ENCODE measurements at regions not wholly inside any gene's neighbourhood (a gene's known extent, or its start where the extent isn't known, plus 50 kb on each side); places are given as distances from the start of the nearest gene placed in this dataset.
A peak's percentile ranks its signal among the peaks of the same experiment; 100 is the strongest.

DNA sequence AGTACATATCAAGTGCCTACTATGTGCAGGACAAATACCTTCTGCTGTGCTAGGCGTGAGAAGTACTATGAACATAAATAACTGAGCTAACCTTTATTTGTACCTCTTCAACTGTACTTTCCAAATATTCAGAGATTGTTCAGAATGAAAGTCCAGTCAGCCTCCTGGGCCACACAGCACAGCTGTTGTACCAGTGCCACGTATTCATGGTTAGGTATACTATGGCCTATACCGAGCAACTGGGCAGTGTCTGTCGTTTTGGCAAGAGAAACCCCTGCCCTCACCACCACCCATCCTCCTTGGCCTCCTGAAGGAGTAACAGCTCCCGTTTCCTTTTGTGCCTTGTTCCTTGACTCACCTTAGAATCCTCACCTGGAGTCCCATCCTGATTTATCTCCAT is 53.0 kb downstream of the RASSF10 start:
- no peak overlapping the region for H3K4me3 ChIP-seq (ENCODE audit: low read depth, low read length)
- TF ChIP-seq CTCF (IDR thresholded peaks at IDR 0.05; ENCODE audit: insufficient read depth, low read depth, low read length, missing control alignments), result no peak
- peak; percentile 57 for DNase-seq (ENCODE audit: low read depth)

DNA sequence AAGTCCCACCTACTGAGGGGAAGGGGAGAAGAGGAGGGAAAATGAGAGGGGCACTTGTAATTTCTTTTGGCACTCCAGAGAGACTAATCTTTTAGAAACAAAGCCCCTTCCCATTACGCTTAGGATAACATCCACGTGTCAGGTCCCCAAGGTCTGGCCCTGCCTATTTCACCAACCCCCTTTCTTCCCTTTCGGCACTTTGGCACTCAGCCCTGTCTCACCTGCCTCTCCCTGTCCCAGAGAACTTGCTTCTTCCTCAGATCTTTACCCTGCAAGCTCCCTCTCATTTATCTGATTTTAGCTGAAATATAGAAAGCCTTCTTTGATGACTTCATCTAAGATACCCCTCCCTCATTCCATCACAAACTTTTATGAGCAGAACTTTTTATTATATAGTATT is 55.5 kb downstream of the RASSF10 start:
- TF ChIP-seq CTCF (IDR thresholded peaks at IDR 0.05; ENCODE audit: insufficient read depth, low read depth, low read length, missing control alignments), result no peak
- no peak overlapping the region for H3K4me3 ChIP-seq (ENCODE audit: low read depth, low read length)
- DNase-seq (ENCODE audit: low read depth), result no peak

- no peak overlapping the region for H3K4me3 ChIP-seq (ENCODE audit: low read depth, low read length)
Observed at GRCh38 chr11:13065200-13065787, 56.2 kb downstream of the RASSF10 start.

DNA sequence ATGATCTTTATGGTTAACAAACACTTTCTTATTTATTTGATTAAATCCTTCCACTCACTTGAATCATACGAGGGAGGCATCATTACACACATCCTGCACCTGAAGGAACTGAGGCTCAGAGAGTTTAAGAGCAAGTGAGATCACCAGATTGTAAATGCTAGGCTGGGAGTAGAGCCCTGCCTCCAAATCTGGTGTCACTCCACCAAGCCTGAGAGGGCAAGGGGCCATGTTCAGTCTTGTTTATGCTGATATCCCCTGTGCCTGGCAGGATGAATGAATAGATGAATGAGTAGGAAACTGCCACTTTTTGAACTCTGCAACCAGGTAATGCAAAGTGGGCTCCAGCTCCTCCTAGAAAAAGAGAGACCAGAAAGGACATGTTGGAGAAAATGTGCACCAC is 59.1 kb downstream of the RASSF10 start:
- TF ChIP-seq CTCF (IDR thresholded peaks at IDR 0.05; ENCODE audit: insufficient read depth, low read depth, low read length, missing control alignments), result no peak
- H3K4me3 ChIP-seq (ENCODE audit: low read depth, low read length), result no peak overlapping the region
- DNase-seq (ENCODE audit: low read depth), result no peak

More at GRCh38 chr11:13065200-13065787, 56.2 kb downstream of the RASSF10 start:
- DNase-seq (ENCODE audit: low read depth), result no peak
- TF ChIP-seq CTCF (IDR thresholded peaks at IDR 0.05; ENCODE audit: insufficient read depth, low read depth, low read length, missing control alignments), result no peak

- TF ChIP-seq CTCF (IDR thresholded peaks at IDR 0.05; ENCODE audit: insufficient read depth, low read depth, low read length, missing control alignments), result no peak
- peak; percentile 78 for DNase-seq (ENCODE audit: low read depth)
- H3K4me3 ChIP-seq (ENCODE audit: low read depth, low read length), result no peak overlapping the region
Observed at GRCh38 chr11:13073119-13073981, 64.2 kb downstream of the RASSF10 start.

GRCh38 chr11:13074714-13075464 is 65.8 kb downstream of the RASSF10 start:
- DNase-seq (ENCODE audit: low read depth), result no peak
- no peak for TF ChIP-seq CTCF (IDR thresholded peaks at IDR 0.05; ENCODE audit: insufficient read depth, low read depth, low read length, missing control alignments)
- H3K4me3 ChIP-seq (ENCODE audit: low read depth, low read length), result no peak overlapping the region
